A549 (cell line): ENCODE measurements at regions not wholly inside any gene's neighbourhood (a gene's known extent, or its start where the extent isn't known, plus 50 kb on each side); places are given as distances from the start of the nearest gene placed in this dataset.

ENCODE experiments used
- CHD2 ChIP-seq: fragments of 150-350 bp; IDR thresholded peaks from 2 replicates; pipeline ENCODE4 v1.6.1; 2014; ENCODE audit warnings: low read length; ENCODE audit not compliant: partially characterized antibody
- CTCF ChIP-seq: fragments of >200 bp; sonication (Bioruptor Twin); formaldehyde crosslinking; IDR thresholded peaks from 3 replicates; pipeline ENCODE4 v1.5.1; 2016
- E2F6 ChIP-seq: IDR thresholded peaks from 2 replicates; pipeline ENCODE4 v1.6.1; 2012; ENCODE audit warnings: low read depth, borderline replicate concordance
- EP300 ChIP-seq, 2 experiments: fragments of >200 bp; sonication (Bioruptor Twin); formaldehyde crosslinking; IDR thresholded peaks; 2 replicates in 1 of 2; 3 replicates in 1 of 2; pipeline ENCODE4 v1.6.1; 2016 to 2017
- MYC ChIP-seq: IDR thresholded peaks from 2 replicates; pipeline ENCODE4 v1.6.1; 2012; ENCODE audit warnings: mild to moderate bottlenecking, inconsistent platforms, low read length, improper control_type of control experiment, borderline replicate concordance
- POLR2A ChIP-seq: IDR thresholded peaks from 2 replicates; pipeline ENCODE4 v1.6.1; 2012; ENCODE audit warnings: mild to moderate bottlenecking, low read length
- RFX5 ChIP-seq: fragments of 450-650 bp; IDR thresholded peaks from 2 replicates; pipeline ENCODE4 v1.7.1; 2014; ENCODE audit warnings: antibody characterized with exemption, mild to moderate bottlenecking, moderate library complexity
- TF ChIP-seq, protein P1 (sequence below): fragments of 200-600 bp; sonication (generic); IDR thresholded peaks from 2 replicates; pipeline ENCODE4 v1.6.1; 2016; ENCODE audit warnings: antibody characterized with exemption, mild to moderate bottlenecking, moderate library complexity

- no peak for TF ChIP-seq CHD2
- no peak for TF ChIP-seq CTCF
- TF ChIP-seq RFX5, result no peak
- no peak for TF ChIP-seq EP300 (IDR thresholded peaks at IDR 0.05)
- TF ChIP-seq MYC, result no peak
- no peak for TF ChIP-seq E2F6
- TF ChIP-seq, protein P1, sequence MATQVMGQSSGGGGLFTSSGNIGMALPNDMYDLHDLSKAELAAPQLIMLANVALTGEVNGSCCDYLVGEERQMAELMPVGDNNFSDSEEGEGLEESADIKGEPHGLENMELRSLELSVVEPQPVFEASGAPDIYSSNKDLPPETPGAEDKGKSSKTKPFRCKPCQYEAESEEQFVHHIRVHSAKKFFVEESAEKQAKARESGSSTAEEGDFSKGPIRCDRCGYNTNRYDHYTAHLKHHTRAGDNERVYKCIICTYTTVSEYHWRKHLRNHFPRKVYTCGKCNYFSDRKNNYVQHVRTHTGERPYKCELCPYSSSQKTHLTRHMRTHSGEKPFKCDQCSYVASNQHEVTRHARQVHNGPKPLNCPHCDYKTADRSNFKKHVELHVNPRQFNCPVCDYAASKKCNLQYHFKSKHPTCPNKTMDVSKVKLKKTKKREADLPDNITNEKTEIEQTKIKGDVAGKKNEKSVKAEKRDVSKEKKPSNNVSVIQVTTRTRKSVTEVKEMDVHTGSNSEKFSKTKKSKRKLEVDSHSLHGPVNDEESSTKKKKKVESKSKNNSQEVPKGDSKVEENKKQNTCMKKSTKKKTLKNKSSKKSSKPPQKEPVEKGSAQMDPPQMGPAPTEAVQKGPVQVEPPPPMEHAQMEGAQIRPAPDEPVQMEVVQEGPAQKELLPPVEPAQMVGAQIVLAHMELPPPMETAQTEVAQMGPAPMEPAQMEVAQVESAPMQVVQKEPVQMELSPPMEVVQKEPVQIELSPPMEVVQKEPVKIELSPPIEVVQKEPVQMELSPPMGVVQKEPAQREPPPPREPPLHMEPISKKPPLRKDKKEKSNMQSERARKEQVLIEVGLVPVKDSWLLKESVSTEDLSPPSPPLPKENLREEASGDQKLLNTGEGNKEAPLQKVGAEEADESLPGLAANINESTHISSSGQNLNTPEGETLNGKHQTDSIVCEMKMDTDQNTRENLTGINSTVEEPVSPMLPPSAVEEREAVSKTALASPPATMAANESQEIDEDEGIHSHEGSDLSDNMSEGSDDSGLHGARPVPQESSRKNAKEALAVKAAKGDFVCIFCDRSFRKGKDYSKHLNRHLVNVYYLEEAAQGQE, result no peak
- no peak for TF ChIP-seq POLR2A
Measured at GRCh38 chr2:6730649-6731532, 134.8 kb downstream of the CMPK2 start.
